Adipocyte (in vitro differentiated cells): ENCODE measurements at regions not wholly inside any gene's neighbourhood (a gene's known extent, or its start where the extent isn't known, plus 50 kb on each side); places are given as distances from the start of the nearest gene placed in this dataset.
"Not testable (repeated sequence)": the region's sequence is repeated elsewhere in the genome, so short reads cannot be mapped to it uniquely, and the experiment has no call there.

ENCODE experiments used
- DNase-seq: peaks from one replicate; pipeline ENCODE4 v3.0.0-alpha.2; 2015; ENCODE audit warnings: low read depth
- H3K27me3 ChIP-seq: replicated peaks from 2 replicates; pipeline ENCODE4 v1.7.0; 2013; ENCODE audit warnings: mild to moderate bottlenecking, low read length, moderate library complexity; ENCODE audit not compliant: control insufficient read depth, insufficient read depth
- H3K36me3 ChIP-seq: 2 replicates; pipeline ENCODE4 v1.7.0; 2013; ENCODE audit warnings: low read length, mild to moderate bottlenecking, moderate library complexity; ENCODE audit not compliant: control insufficient read depth, insufficient read depth, severe bottlenecking
- H3K4me1 ChIP-seq: 2 replicates; pipeline ENCODE4 v1.7.0; 2013; ENCODE audit warnings: mild to moderate bottlenecking, low read length, moderate library complexity; ENCODE audit not compliant: control insufficient read depth, insufficient read depth
- H3K4me3 ChIP-seq: 2 replicates; pipeline ENCODE4 v1.7.0; 2013; ENCODE audit warnings: mild to moderate bottlenecking, low read length, moderate library complexity
- H3K9ac ChIP-seq: 2 replicates; pipeline ENCODE4 v1.7.0; 2013; ENCODE audit warnings: mild to moderate bottlenecking, low read length, moderate library complexity
- H3K9me3 ChIP-seq: 2 replicates; pipeline ENCODE4 v1.7.0; 2013; ENCODE audit warnings: mild to moderate bottlenecking, low read length, moderate library complexity; ENCODE audit not compliant: control insufficient read depth

DNA sequence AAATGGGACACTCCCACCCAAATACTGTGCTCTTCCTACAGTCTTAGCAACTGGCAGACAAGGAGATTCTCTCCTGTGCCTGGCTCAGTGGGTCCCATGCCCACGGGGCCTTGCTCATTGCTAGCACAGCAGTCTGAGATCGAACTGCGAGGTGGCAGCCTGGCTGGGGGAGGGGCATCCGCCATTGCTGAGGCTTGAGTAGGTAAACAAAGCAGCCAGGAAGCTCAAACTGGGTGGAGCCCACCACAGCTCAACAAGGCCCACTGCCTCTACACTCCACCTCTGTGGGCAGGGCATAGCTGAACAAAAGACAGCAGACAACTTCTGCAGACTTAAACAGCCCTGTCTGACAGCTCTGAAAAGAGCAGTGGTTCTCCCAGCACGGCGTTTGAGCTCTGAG lies 174.8 kb downstream of the COL12A1 start:
- not testable (repeated sequence) for H3K9ac ChIP-seq, H3K4me1 ChIP-seq, H3K36me3 ChIP-seq, H3K9me3 ChIP-seq, H3K27me3 ChIP-seq, H3K4me3 ChIP-seq, DNase-seq

DNA sequence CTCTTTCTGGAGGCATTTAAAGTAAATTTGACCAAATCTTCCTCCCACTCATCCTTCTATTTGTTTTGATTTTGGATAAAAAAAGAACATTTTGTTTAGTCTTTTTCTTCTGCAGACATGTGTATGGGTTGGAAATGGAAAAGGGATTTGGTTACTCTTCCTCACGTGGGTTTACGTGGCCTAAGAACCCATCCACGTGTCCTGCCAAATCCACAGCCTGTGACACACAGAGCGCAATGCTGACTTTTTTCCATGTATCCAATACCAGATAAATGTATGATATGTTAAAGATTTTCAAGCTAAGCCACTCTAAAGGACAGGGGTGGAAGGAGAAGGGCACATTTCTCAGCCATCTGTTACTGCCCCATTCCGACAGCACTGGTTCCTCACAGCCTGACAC lies 176.5 kb downstream of the COL12A1 start:
- Histone ChIP-seq H3K27me3 (no peaks in the 10 kb centered on the region), H3K36me3 (no peaks in the 10 kb centered on the region), H3K9me3 (no peaks in the 10 kb centered on the region), H3K9ac (no peak overlapping the region), H3K4me1 (no peaks in the 10 kb centered on the region), H3K4me3 (no peak overlapping the region)
- DNase-seq, result no peak

DNA sequence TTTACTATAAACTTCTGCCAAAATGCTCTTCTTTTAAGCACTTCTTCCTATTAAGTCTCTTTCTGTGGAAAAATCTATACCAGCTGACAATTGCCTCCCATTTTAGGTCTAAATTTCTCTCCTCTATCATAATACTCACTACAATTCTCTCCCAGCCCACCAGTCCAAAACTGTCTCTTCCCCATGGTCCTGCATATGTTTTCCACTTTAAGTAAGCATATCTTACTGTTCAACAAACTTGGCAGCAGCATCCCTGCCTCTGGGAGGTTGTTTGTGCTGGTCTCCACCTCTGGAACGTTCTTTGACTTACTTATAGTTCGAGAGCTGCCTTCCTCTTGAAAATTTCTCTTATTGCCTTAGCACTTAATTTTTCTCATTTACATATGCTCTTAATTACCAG lies 180.5 kb downstream of the COL12A1 start:
- no peaks in the 10 kb centered on the region for H3K27me3 ChIP-seq
- no peak overlapping the region for H3K4me3 ChIP-seq
- H3K36me3 ChIP-seq, result no peaks in the 10 kb centered on the region
- H3K4me1 ChIP-seq, result no peaks in the 10 kb centered on the region
- DNase-seq, result no peak
- H3K9ac ChIP-seq, result no peak overlapping the region
- no peaks in the 10 kb centered on the region for H3K9me3 ChIP-seq

DNA sequence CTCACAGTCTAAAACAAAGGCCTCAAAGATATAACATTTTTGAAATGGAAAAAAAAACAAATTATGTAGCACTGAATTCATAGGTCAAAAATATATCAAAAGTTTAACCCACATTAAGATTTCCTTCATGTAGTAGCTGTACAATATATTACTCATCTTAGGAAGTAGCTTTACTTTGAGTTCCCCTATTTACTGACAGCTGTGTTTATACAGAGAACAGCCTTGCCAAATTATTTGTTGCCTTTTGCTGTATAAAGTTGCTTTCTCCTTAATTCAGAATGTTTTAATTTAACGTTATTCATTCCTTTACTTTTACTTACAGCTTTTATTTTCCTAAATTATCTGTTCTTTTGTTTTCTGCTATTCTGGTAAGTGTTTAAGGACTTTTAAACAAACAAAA lies 181.0 kb downstream of the COL12A1 start:
- H3K36me3 ChIP-seq, result no peaks in the 10 kb centered on the region
- H3K27me3 ChIP-seq, result no peaks in the 10 kb centered on the region
- H3K4me1 ChIP-seq, result no peaks in the 10 kb centered on the region
- peak; percentile 45 for DNase-seq
- no peaks in the 10 kb centered on the region for H3K9me3 ChIP-seq
- H3K4me3 ChIP-seq, result no peak overlapping the region
- no peak overlapping the region for H3K9ac ChIP-seq

DNA sequence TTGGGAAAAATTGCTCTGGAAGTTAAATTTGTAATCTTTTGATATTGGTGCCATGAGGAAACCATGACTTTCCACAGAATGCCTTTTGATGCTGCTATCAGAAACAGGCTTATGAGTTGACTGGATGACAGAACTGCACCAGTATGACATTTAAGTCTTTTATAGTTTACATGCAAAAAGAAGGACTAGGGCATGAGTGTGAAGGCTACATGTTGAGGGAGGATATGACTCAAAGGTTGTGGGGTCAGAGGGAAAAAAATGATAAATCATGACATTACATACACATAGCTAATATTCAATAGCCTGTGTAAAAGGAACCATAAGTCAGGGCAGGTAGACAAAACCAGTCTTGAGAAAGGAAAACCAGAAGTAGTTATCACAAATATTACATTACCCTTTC lies 182.2 kb downstream of the COL12A1 start:
- no peaks in the 10 kb centered on the region for H3K36me3 ChIP-seq
- no peaks in the 10 kb centered on the region for H3K4me1 ChIP-seq
- H3K4me3 ChIP-seq, result no peak overlapping the region
- no peak overlapping the region for H3K9ac ChIP-seq
- H3K9me3 ChIP-seq, result no peaks in the 10 kb centered on the region
- no peak for DNase-seq
- H3K27me3 ChIP-seq, result no peaks in the 10 kb centered on the region

- Histone ChIP-seq H3K36me3 (no peaks in the 10 kb centered on the region), H3K9me3 (no peaks in the 10 kb centered on the region), H3K4me3 (no peak overlapping the region), H3K9ac (no peak overlapping the region), H3K27me3 (no peaks in the 10 kb centered on the region), H3K4me1 (no peaks in the 10 kb centered on the region)
- DNase-seq, result no peak
Measured at GRCh38 chr6:75020971-75021370, 184.9 kb downstream of the COL12A1 start.

DNA sequence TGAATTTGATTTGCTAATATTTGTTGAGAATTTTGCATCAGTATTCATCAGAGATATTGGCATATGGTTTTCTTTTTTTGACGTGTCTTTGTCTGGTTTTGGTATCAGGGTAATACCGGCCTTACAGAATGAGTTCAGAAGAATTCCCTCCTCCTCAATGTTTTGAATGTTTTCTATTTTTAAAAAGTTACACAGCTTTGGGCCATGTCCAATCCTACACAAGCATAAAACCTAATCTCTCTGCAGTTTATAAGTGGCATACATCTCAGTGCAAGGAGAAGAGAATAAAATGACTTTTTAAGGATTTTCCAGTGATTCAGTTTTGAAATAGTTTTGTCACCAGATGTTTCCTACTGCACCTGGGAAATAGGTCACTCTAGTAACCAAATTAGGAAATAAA lies 185.5 kb downstream of the COL12A1 start:
- DNase-seq, result no peak
- Histone ChIP-seq H3K9ac (no peak overlapping the region), H3K27me3 (no peaks in the 10 kb centered on the region), H3K4me1 (no peaks in the 10 kb centered on the region), H3K4me3 (no peak overlapping the region), H3K36me3 (no peaks in the 10 kb centered on the region), H3K9me3 (no peaks in the 10 kb centered on the region)

DNA sequence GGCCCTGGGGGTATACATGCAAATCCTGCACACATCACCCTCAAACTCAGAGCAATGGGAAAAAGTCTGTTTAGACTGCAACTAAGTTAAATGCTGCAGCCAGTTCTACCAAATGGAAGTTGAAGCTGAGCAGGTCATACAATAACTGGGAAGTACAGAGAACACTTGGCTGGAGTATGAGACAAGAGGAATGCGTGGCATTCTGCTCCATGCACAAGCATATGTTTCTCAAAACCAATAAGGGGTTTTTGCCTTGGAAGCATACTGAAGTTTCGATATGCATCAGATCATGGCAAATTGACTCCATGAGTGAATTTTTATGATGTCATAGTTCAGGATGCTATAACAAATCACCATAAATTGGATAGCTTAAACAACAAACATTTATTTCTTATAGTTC lies 193.8 kb downstream of the COL12A1 start:
- Histone ChIP-seq H3K9me3 (no peaks in the 10 kb centered on the region), H3K36me3 (no peaks in the 10 kb centered on the region), H3K27me3 (no peaks in the 10 kb centered on the region)

GRCh38 chr6:75003984-75004383 lies 201.9 kb downstream of the COL12A1 start:
- not testable (repeated sequence) for H3K4me3 ChIP-seq, DNase-seq, H3K9me3 ChIP-seq, H3K27me3 ChIP-seq, H3K9ac ChIP-seq, H3K4me1 ChIP-seq, H3K36me3 ChIP-seq

More for the DNA sequence above, 193.8 kb downstream of the COL12A1 start:
- Histone ChIP-seq H3K4me3 (no peak overlapping the region), H3K4me1 (no peaks in the 10 kb centered on the region), H3K9ac (no peak overlapping the region)
- DNase-seq, result peak; percentile 56

GRCh38 chr6:74997646-74998045 lies 208.2 kb downstream of the COL12A1 start:
- Histone ChIP-seq H3K27me3 (no peaks in the 10 kb centered on the region), H3K36me3 (no peaks in the 10 kb centered on the region), H3K9ac (no peak overlapping the region), H3K4me3 (no peak overlapping the region), H3K9me3 (no peaks in the 10 kb centered on the region), H3K4me1 (no peaks in the 10 kb centered on the region)
- no peak for DNase-seq

- H3K4me1 ChIP-seq, result peaks cover 2% of the 10 kb centered on the region
- no peaks in the 10 kb centered on the region for H3K36me3 ChIP-seq
- H3K9ac ChIP-seq, result no peak overlapping the region
- H3K27me3 ChIP-seq, result no peaks in the 10 kb centered on the region
- H3K4me3 ChIP-seq, result no peak overlapping the region
- DNase-seq, result no peak
- H3K9me3 ChIP-seq, result no peaks in the 10 kb centered on the region
Measured at GRCh38 chr6:74993136-74993535, 212.7 kb downstream of the COL12A1 start.

DNA sequence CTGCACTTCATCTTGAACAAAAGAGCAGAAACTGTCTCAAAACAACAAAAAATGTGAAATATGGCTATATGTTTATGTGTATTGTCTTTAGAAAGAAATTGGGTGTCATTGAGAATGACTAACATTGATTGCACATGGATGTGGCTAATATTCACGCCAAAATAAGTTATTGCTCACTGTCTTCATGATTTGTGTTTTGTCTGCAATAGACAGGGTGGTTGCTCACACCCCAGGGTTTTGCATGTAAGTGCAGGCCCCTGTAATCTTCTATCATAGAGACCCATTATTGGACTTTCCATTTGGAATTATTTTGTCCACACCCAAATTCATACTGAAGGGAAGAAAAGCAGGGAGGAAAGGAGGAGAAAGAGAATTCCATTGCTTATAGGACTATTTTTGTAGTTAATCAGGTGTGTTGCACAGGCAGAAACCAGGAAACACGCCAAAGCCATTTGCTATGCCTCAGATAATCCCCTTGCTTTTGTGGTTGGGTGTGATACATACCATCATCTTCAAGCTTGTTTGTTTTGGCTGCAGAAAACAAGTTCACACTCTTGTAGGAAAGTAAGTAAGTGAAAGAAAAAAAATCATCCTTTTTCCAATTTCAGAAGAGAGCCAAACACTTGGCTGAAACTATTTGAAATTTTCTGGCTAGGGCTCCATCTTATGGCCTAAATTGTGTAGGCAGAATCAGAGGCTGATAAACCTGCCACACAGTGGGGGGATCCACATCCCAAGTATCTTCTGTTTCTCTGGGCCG lies 214.1 kb downstream of the COL12A1 start:
- Histone ChIP-seq H3K27me3 (no peaks in the 10 kb centered on the region), H3K9ac (no peak overlapping the region), H3K36me3 (no peaks in the 10 kb centered on the region), H3K9me3 (peaks cover 3% of the 10 kb centered on the region), H3K4me3 (no peak overlapping the region), H3K4me1 (peaks cover 2% of the 10 kb centered on the region)
- peak; percentile 65 for DNase-seq
